Epithelial cell of proximal tubule (primary cell): ENCODE measurements at regions not wholly inside any gene's neighbourhood (a gene's known extent, or its start where the extent isn't known, plus 50 kb on each side); places are given as distances from the start of the nearest gene placed in this dataset.
"Not testable (repeated sequence)": the region's sequence is repeated elsewhere in the genome, so short reads cannot be mapped to it uniquely, and the experiment has no call there.

Experiments
- DNase-seq: peaks from one replicate; pipeline ENCODE4 v3.0.0-alpha.2; 2011; ENCODE audit warnings: low read depth
- H3K4me3 ChIP-seq: 2 replicates; pipeline ENCODE4 v1.5.1; 2011; ENCODE audit warnings: low read depth, mild to moderate bottlenecking, low read length
- CTCF ChIP-seq: conservative IDR thresholded peaks from 2 replicates; pipeline ENCODE4 v1.5.1; 2012; ENCODE audit warnings: low read depth, mild to moderate bottlenecking, low read length

- DNase-seq: no peak
- H3K4me3 ChIP-seq: no peak overlapping the region
- no peak for TF ChIP-seq CTCF
Observed at GRCh38 chr4:117740736-117741135, 293.6 kb upstream of the NDST3 start.

- H3K4me3 ChIP-seq, DNase-seq: not testable (repeated sequence)
Observed at GRCh38 chr4:117745379-117745778, 288.9 kb upstream of the NDST3 start.

GRCh38 chr4:117755438-117755837 is 278.8 kb upstream of the NDST3 start:
- DNase-seq: no peak
- H3K4me3 ChIP-seq: no peak overlapping the region
- no peak for TF ChIP-seq CTCF

DNA sequence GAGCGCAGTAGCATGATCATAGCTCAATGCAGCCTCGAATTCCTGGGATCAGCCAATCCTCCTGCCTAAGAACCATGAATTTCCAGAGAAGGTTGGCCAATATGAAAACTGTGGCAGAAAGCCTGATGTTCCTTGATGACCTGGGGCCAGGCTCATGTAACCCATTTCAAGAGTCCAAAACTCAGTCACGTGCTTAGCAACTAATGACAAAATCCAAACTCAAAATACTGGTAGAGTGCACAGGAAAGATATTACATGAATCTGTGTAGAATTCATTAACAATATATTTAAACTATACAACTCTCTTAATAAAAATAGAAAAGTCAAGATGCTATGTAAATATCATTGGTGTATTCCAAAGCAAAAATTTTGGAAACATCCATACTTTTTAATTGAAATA is 265.7 kb upstream of the NDST3 start:
- TF ChIP-seq CTCF: no peak
- H3K4me3 ChIP-seq: no peak overlapping the region
- no peak for DNase-seq

GRCh38 chr4:117770269-117771102 is 263.8 kb upstream of the NDST3 start:
- no peak for TF ChIP-seq CTCF
- no peak for DNase-seq
- H3K4me3 ChIP-seq: no peak overlapping the region

GRCh38 chr4:117771647-117772337 is 262.5 kb upstream of the NDST3 start:
- no peak overlapping the region for H3K4me3 ChIP-seq
- TF ChIP-seq CTCF: peak; percentile 36
- DNase-seq: no peak

GRCh38 chr4:117773064-117773936 is 261.0 kb upstream of the NDST3 start:
- no peak overlapping the region for H3K4me3 ChIP-seq
- DNase-seq: no peak
- TF ChIP-seq CTCF: no peak
